Right atrium auricular region (tissue), 2 donors: ENCODE measurements at regions not wholly inside any gene's neighbourhood (a gene's known extent, or its start where the extent isn't known, plus 50 kb on each side); places are given as distances from the start of the nearest gene placed in this dataset.
A peak's percentile ranks its signal among the peaks of the same experiment; 100 is the strongest.

Source experiments
- DNase-seq: peaks from one replicate; pipeline ENCODE4 v3.0.0-alpha.2; 2019; ENCODE audit warnings: low spot score
- H3K27ac ChIP-seq, 2 donors: fragments of 200-600 bp; sonication (generic); 1 replicate in 1 of 2; 2 replicates in 1 of 2; pipeline ENCODE4 v1.5.1; 2016 to 2019
- H3K27me3 ChIP-seq, 2 donors: fragments of 200-600 bp; sonication (generic); one replicate each; pipeline versions ENCODE4 v1.5.1 to v1.6.0; 2017 to 2019
- H3K36me3 ChIP-seq: fragments of 200-600 bp; sonication (generic); one replicate; pipeline ENCODE4 v1.5.1; 2016
- H3K4me1 ChIP-seq, 2 donors: fragments of 200-600 bp; sonication (generic); one replicate each; pipeline versions ENCODE4 v1.5.1 to v1.6.0; 2017 to 2019
- H3K4me3 ChIP-seq, 2 donors: fragments of 200-600 bp; sonication (generic); 1 replicate in 1 of 2; 2 replicates in 1 of 2; pipeline ENCODE4 v1.5.1; 2017 to 2019; ENCODE audit warnings: mild to moderate bottlenecking in 1 of 2, moderate library complexity in 1 of 2
- H3K9me3 ChIP-seq, 2 donors: fragments of 200-600 bp; sonication (generic); one replicate each; pipeline ENCODE4 v1.5.1; 2019
- CTCF ChIP-seq, 2 donors: fragments of 200-600 bp; sonication (generic); IDR thresholded peaks; one replicate each; pipeline ENCODE4 v1.5.1; 2019; ENCODE audit warnings: antibody characterized with exemption in 2 of 2

DNA sequence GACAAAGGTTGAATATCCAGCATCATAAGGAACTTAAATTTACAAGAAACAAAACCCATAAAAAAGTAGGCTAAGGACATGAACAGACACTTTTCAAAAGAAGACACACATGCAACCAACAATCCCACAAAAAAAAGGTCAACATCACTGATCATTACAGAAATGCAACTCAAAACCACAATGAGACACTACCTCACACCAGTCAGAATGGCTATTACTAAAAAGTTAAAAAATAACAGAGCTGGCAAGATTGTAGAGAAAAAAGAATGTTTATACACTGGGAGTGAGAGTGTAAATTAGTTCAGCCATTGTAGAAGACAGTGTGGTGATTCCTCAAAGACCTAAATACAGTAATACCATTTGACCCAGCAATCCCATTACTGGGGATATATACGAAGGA lies 474.7 kb downstream of the TRIML1 start:
- no peaks in the 10 kb centered on the region for H3K4me1 ChIP-seq
- H3K27ac ChIP-seq, result no peak overlapping the region
- H3K9me3 ChIP-seq, result no peaks in the 10 kb centered on the region
- DNase-seq, result no peak
- H3K27me3 ChIP-seq, result no peaks in the 10 kb centered on the region
- H3K4me3 ChIP-seq, result no peak overlapping the region
- no peak for TF ChIP-seq CTCF (IDR thresholded peaks at IDR 0.05)
- no peaks in the 10 kb centered on the region for H3K36me3 ChIP-seq

DNA sequence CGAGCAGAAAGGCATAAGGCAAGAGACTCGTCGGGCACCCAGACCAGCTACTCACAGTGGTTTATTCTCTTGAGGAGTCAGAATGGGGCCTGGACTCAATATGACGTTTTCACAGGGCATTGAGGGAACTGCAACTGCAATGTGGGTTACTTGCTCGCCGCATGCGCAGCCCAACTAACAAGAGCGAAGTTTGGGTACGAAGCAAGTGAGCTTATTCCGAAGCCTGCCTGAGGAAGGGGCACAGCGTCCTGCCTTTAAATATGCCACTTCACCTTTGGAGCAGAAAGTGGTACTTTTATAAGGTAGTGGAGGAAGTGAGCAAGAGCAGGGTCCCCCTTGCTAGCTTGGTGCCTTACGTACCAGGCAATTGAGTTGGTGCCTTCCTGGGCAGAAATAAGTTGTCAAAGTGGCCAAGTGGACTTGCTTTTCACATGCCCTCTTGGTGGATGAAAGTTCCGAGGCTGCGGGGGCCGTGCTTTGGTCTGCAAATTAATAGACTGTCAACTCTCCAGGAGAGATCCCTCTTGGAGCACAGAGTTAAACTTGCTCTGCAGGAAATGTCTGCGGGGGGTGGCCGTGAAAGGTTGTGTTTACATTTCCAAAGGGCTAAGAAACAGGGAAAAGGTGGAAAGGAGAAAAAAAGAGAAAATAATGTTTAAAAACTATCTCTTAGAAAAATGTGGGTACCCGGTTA lies 480.4 kb downstream of the TRIML1 start:
- no peaks in the 10 kb centered on the region for H3K4me1 ChIP-seq
- no peak for DNase-seq
- TF ChIP-seq CTCF (IDR thresholded peaks at IDR 0.05), result no peak
- H3K9me3 ChIP-seq, result no peaks in the 10 kb centered on the region
- no peak overlapping the region for H3K4me3 ChIP-seq
- no peaks in the 10 kb centered on the region for H3K27me3 ChIP-seq
- no peaks in the 10 kb centered on the region for H3K36me3 ChIP-seq
- H3K27ac ChIP-seq, result no peak overlapping the region

GRCh38 chr4:188620608-188621007 lies 481.4 kb downstream of the TRIML1 start:
- H3K27ac ChIP-seq, result no peak overlapping the region
- H3K4me3 ChIP-seq, result no peak overlapping the region
- no peaks in the 10 kb centered on the region for H3K36me3 ChIP-seq
- no peaks in the 10 kb centered on the region for H3K4me1 ChIP-seq
- DNase-seq, result no peak
- H3K27me3 ChIP-seq, result no peaks in the 10 kb centered on the region
- H3K9me3 ChIP-seq, result no peaks in the 10 kb centered on the region
- TF ChIP-seq CTCF (IDR thresholded peaks at IDR 0.05), result no peak

DNA sequence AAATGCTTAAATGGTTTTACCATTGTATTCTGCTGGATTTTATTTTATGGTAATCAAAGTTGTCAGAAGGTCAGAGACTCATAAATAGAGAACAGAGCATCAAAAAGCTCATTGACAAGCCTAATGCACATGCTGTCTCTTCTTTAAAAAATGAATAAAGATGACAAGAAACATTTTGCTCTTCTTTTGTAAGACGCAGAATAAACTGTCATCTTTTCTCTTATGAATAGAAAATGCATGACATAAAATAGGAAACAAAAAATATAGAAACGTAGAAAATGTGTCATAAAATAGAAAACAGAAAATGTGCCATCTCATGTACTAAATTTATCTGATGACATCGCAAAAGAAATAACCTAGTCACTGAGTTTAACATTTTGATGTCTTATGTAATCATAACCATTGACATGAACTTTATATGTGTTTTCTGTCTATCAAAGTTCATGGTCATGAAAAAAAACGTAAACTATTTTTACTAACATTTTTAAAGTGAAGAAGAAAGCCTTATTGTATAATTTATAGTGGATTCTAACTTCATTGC lies 484.1 kb downstream of the TRIML1 start:
- no peaks in the 10 kb centered on the region for H3K27me3 ChIP-seq
- no peaks in the 10 kb centered on the region for H3K36me3 ChIP-seq
- no peak for DNase-seq
- no peaks in the 10 kb centered on the region for H3K9me3 ChIP-seq
- no peaks in the 10 kb centered on the region for H3K4me1 ChIP-seq
- TF ChIP-seq CTCF (IDR thresholded peaks at IDR 0.05), result no peak
- no peak overlapping the region for H3K27ac ChIP-seq
- H3K4me3 ChIP-seq, result no peak overlapping the region

DNA sequence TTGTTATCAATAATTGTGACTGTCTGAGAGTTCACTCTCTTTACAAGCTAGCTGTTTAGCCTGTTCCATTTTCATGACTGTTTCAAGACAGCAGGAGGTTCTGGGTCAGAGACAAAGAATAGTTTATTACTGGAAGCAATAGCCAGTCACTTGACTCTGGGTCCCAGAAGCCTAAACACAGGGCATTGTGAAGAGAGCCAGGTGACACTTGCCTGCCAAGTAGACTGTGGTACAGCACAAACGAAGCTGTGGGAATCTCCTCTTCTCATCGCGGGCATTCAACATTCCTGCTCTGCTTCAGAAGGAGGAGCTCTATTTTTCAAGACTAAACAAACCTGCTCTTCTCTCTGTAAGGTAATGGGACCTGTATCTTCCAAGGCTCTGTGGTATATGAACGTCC lies 485.1 kb downstream of the TRIML1 start:
- Histone ChIP-seq H3K27me3 (no peaks in the 10 kb centered on the region), H3K4me3 (no peak overlapping the region), H3K9me3 (no peaks in the 10 kb centered on the region), H3K27ac (no peak overlapping the region), H3K4me1 (no peaks in the 10 kb centered on the region), H3K36me3 (no peaks in the 10 kb centered on the region)
- DNase-seq, result no peak
- TF ChIP-seq CTCF (IDR thresholded peaks at IDR 0.05), result no peak

DNA sequence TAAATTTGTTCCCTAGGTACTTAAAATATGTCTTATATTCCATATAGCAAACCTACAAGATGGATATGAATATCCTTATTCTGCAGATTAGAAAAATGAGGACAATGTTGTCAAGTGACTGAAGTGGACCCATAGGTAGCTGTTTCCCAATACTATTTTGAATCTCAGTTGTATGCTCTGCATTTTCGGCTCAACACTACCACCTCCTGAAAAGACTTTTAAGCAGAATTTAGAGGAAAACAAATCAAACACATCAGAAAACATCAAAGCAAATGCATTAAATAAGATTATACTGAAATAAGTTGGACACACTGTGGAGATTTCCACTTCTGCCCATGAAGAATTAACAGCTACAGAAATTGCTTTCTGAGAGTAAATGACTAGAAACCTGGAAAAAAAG lies 488.7 kb downstream of the TRIML1 start:
- Histone ChIP-seq H3K27ac (no peak overlapping the region), H3K36me3 (no peaks in the 10 kb centered on the region), H3K27me3 (no peaks in the 10 kb centered on the region), H3K4me3 (no peak overlapping the region), H3K4me1 (no peaks in the 10 kb centered on the region), H3K9me3 (no peaks in the 10 kb centered on the region)
- peak in 1 of 2 donors; percentile 16 for TF ChIP-seq CTCF (IDR thresholded peaks at IDR 0.05)
- no peak for DNase-seq
